Tibial artery (tissue), 4 donors: ENCODE measurements at regions not wholly inside any gene's neighbourhood (a gene's known extent, or its start where the extent isn't known, plus 50 kb on each side); places are given as distances from the start of the nearest gene placed in this dataset.
"Not testable (repeated sequence)": the region's sequence is repeated elsewhere in the genome, so short reads cannot be mapped to it uniquely, and the experiment has no call there.

Experiments
- DNase-seq, 2 donors: peaks; one replicate each; pipeline ENCODE4 v3.0.0-alpha.2; 2019
- H3K27ac ChIP-seq, 2 donors: fragments of 200-600 bp; sonication (generic) in 1 of 2; 1 replicate in 1 of 2; 2 replicates in 1 of 2; pipeline ENCODE4 v1.5.1; 2018 to 2019; ENCODE audit warnings: mild to moderate bottlenecking in 1 of 2
- H3K27me3 ChIP-seq, 2 donors: fragments of 200-600 bp; sonication (generic) in 1 of 2; one replicate each; pipeline versions ENCODE4 v1.5.1 to v1.6.0; 2016 to 2019
- H3K36me3 ChIP-seq, 3 donors: fragments of 200-600 bp; sonication (generic) in 2 of 3; one replicate each; pipeline ENCODE4 v1.5.1; 2016 to 2019; ENCODE audit warnings: mild to moderate bottlenecking in 2 of 3
- H3K4me1 ChIP-seq, 4 donors: fragments of 200-600 bp; sonication (generic) in 2 of 4; 1 replicate in 3 of 4; 2 replicates in 1 of 4; pipeline ENCODE4 v1.5.1; 2016 to 2019
- H3K4me3 ChIP-seq, 2 donors: fragments of 200-600 bp; sonication (generic) in 1 of 2; 1 replicate in 1 of 2; 2 replicates in 1 of 2; pipeline ENCODE4 v1.5.1; 2018 to 2019; ENCODE audit warnings: mild to moderate bottlenecking in 2 of 2
- H3K9me3 ChIP-seq, 3 donors: fragments of 200-600 bp; sonication (generic) in 1 of 3; one replicate each; pipeline ENCODE4 v1.5.1; 2016 to 2019
- CTCF ChIP-seq, 2 experiments: fragments of 200-600 bp in 1 of 2; fragments of 450-650 bp in 1 of 2; IDR thresholded peaks; one replicate each; pipeline ENCODE4 v1.5.1; 2017 to 2019; ENCODE audit warnings: antibody characterized with exemption in 2 of 2, mild to moderate bottlenecking in 1 of 2, moderate library complexity in 1 of 2
- intact Hi-C: fragments of 100-400 bp; cut with DNase I; formaldehyde crosslinking; loops from one replicate; pipeline ENCODE4 v1.15.0; 2023; ENCODE audit warnings: low total_unique reads

GRCh38 chr12:113709456-113709855, 237.8 kb upstream of the LHX5 start:
- no peaks in the 10 kb centered on the region for H3K36me3 ChIP-seq
- no peak for TF ChIP-seq CTCF (IDR thresholded peaks at IDR 0.05)
- no peak overlapping the region for H3K27ac ChIP-seq
- H3K27me3 ChIP-seq: peaks cover 0 to 3% of the 10 kb centered on the region in 2 donors
- H3K4me1 ChIP-seq: no peaks in the 10 kb centered on the region
- no peak for DNase-seq
- intact Hi-C loops: no loop called here
- H3K4me3 ChIP-seq: no peak overlapping the region
- H3K9me3 ChIP-seq: peaks cover 0 to 8% (median 5%) of the 10 kb centered on the region in 3 donors

- DNase-seq: no peak
- TF ChIP-seq CTCF (IDR thresholded peaks at IDR 0.05): no peak
- Histone ChIP-seq H3K27ac (no peak overlapping the region), H3K4me3 (no peak overlapping the region), H3K36me3 (no peaks in the 10 kb centered on the region), H3K4me1 (no peaks in the 10 kb centered on the region), H3K9me3 (no peaks in the 10 kb centered on the region), H3K27me3 (peaks cover 0 to 5% of the 10 kb centered on the region in 2 donors)
- intact Hi-C loops: no loop called here
These were observed 231.2 kb upstream of the LHX5 start for GRCh38 chr12:113702836-113703235.

GRCh38 chr12:113702276-113702675, 230.6 kb upstream of the LHX5 start:
- H3K27ac ChIP-seq: no peak overlapping the region
- no peaks in the 10 kb centered on the region for H3K9me3 ChIP-seq
- no peak for TF ChIP-seq CTCF (IDR thresholded peaks at IDR 0.05)
- H3K4me1 ChIP-seq: no peaks in the 10 kb centered on the region
- no peaks in the 10 kb centered on the region for H3K36me3 ChIP-seq
- intact Hi-C loops: no loop called here
- H3K4me3 ChIP-seq: no peak overlapping the region
- no peak for DNase-seq
- H3K27me3 ChIP-seq: peaks cover 0 to 5% of the 10 kb centered on the region in 2 donors

- DNase-seq: no peak
- no peaks in the 10 kb centered on the region for H3K4me1 ChIP-seq
- H3K27ac ChIP-seq: no peak overlapping the region
- intact Hi-C loops: no loop called here
- no peaks in the 10 kb centered on the region for H3K9me3 ChIP-seq
- no peak overlapping the region for H3K4me3 ChIP-seq
- H3K27me3 ChIP-seq: peaks cover 0 to 13% of the 10 kb centered on the region in 2 donors
- H3K36me3 ChIP-seq: no peaks in the 10 kb centered on the region
- TF ChIP-seq CTCF (IDR thresholded peaks at IDR 0.05): no peak
These were observed 229.3 kb upstream of the LHX5 start for GRCh38 chr12:113700943-113701342.

DNA sequence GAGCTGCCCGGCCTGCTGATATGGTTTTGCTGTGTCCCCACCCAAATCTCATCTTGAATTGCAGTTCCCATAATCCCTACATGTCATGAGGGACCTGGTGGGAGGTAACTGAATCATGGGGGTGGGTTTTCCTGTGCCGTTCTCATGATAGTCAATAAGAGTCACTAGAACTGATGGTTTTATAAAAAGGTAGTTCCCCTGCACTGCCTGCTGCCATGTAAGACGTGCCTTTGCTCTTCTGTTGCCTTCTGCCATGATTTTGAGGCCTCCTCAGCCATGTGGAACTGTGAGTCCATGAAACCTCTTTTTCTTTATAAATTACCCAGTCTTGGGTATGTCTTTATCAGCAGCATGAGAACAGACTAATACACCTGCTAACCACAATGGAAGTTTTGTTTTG, 228.3 kb upstream of the LHX5 start:
- H3K27me3 ChIP-seq: peaks cover 0 to 20% of the 10 kb centered on the region in 2 donors
- DNase-seq, H3K36me3 ChIP-seq, H3K27ac ChIP-seq, H3K4me3 ChIP-seq, H3K9me3 ChIP-seq, H3K4me1 ChIP-seq, intact Hi-C loops: not testable (repeated sequence)

- Histone ChIP-seq H3K36me3 (no peaks in the 10 kb centered on the region), H3K4me1 (no peaks in the 10 kb centered on the region), H3K4me3 (no peak overlapping the region), H3K9me3 (no peaks in the 10 kb centered on the region), H3K27me3 (peaks cover 0 to 33% of the 10 kb centered on the region in 2 donors), H3K27ac (no peak overlapping the region)
- intact Hi-C loops: no loop called here
- DNase-seq: no peak
- no peak for TF ChIP-seq CTCF (IDR thresholded peaks at IDR 0.05)
These were observed 226.8 kb upstream of the LHX5 start for GRCh38 chr12:113698510-113698858.
